Activated CD4-positive, CD25-positive, alpha-beta regulatory T cell treated with anti-CD3 and anti-CD28 coated beads, Interleukin-2, amount 50 U/mL, for 24 hours (primary cell): ENCODE measurements at regions not wholly inside any gene's neighbourhood (a gene's known extent, or its start where the extent isn't known, plus 50 kb on each side); places are given as distances from the start of the nearest gene placed in this dataset.
"Not testable (repeated sequence)": the region's sequence is repeated elsewhere in the genome, so short reads cannot be mapped to it uniquely, and the experiment has no call there.

Source experiments
- ATAC-seq, 2 donors: fragments of 150-1000 bp; cut with Tn5 transposase; one replicate each; pipeline ENCODE4 v1.10.0; 2021; ENCODE audit warnings: mild to moderate bottlenecking in 1 of 2, moderate library complexity in 1 of 2

DNA sequence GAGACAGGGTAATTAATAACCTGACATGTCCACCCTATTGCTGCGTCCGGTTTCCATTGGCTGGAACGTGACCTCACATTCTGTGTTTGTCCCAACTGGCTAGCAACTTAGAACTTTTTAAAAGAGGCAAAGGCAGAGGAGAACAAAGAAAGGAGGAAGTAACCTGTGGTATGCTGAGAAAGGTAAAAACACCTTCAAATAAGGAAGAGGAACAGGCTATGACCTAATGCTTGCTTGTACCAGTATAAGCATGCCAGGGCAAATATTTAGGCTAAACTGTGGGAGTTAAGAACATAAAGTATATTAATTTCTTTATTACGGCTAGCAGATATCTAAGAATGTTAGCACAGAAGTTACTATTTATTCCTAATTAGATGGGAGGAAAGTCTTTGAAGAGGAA is 87.3 kb upstream of the MAP10 start:
- not testable (repeated sequence) for ATAC-seq

- ATAC-seq, result no peak
Measured at GRCh38 chr1:232718928-232719927, 86.0 kb upstream of the MAP10 start.

GRCh38 chr1:232722626-232723025 is 82.6 kb upstream of the MAP10 start:
- ATAC-seq, result no peak

DNA sequence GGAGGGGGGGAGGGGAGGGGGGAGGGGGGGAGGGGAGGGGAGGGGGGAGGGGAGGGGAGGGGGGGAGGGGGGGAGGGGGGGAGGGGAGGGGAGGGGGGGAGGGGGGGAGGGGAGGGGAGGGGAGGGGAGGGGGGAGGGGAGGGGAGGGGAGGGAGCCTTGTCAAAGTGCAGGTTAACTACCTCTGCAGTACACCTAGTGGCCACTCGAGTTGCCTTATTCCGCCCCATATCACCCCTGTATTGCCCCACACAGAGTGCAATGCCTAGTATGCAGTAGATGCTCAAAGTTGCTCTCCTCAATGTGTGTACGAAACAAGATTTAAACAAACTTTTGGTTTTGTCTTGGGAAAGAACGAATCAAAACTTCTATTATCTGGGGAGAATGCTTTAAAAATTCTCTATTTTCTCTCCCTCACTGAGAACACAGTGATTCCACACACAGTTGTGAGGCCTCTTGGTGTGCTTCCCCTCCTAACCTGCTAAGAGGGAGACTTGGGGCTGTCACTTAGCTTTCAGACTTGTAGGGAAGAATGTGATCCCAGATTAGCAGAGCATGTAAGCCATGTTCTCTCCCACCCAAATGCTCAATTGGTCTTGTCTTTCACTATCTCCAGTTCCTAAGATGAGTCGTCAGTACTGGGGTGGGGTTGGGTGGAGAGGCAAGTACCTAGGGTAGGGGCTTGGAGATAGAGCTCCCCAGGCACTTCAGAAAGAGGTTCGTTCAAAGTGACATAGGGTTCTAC is 79.7 kb upstream of the MAP10 start:
- no peak for ATAC-seq

DNA sequence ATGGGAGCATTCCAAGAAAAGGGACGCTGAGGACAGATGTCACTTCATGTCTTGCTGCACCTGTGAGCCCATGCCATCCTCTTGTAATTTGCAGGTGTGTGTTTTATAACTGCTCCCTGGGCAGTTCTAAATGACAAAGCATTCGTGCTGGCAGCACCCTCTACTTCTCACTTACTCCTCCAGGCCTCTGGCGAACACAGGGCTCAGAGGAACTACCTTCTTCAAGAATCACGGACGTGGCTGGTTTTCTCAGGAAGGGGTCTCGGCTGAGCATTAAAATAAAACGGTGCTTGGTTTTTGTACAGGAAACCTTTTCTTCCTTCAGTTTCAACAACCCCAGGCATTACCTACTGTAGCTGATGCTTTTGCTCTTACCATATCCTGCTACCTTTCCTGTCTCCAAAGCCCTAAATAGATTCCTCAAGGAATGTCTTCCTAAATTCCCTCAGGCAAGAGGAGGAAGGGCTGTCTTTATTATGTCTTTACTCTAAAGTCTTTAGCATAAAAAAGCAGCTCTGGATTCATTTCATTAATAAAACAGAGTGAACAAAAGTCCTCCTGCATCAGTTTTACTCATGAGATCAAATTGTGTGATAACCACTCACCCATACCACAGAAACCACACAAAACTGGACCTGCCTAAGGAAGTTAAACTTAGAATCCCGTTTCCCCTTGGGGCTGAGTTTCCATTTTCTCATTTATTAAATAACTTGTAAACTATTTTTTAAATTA is 79.0 kb upstream of the MAP10 start:
- ATAC-seq, result no peak

- ATAC-seq, result no peak
Measured at GRCh38 chr1:232728507-232729263, 76.5 kb upstream of the MAP10 start.

- no peak for ATAC-seq
Measured at GRCh38 chr1:232732344-232732910, 72.8 kb upstream of the MAP10 start.

DNA sequence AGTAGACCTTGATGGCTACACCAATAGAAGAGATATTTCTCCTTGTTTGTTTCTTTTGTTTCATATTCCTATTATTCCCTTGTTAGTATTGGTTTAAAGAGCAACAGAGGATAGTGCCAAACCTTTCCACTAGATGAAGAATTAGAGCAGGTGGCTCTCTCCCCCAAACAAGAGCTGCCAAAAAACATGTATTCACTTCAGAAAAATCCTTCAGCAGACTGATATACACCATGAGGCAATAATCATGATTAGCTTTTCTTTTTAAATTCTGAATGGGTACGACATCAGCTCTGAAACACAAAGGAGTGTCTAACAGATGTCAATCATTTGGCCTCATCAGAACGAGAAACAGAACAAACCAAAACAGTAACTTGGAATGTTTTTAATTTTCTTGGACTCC is 67.3 kb upstream of the MAP10 start:
- ATAC-seq, result no peak

GRCh38 chr1:232743999-232744398 is 61.2 kb upstream of the MAP10 start:
- ATAC-seq, result no peak

DNA sequence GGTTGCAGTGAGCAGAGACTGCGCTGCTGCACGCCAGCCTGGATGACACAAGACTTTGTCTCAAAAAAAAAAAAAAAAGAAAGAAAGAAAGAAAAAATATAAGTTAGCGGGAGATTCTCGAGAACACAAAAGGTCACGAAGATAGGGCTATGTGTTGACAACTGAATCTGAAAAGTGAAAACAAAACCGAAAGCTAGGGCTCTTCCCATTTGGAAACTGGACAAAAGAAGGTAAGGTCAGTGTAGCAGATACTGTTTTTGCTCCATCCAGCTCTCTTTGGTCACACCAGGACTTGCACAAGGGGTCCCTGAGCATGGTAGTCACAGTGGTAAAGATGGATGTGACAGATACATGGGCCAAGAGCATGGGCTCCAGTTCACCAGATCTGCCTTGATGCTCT is 60.4 kb upstream of the MAP10 start:
- no peak for ATAC-seq

DNA sequence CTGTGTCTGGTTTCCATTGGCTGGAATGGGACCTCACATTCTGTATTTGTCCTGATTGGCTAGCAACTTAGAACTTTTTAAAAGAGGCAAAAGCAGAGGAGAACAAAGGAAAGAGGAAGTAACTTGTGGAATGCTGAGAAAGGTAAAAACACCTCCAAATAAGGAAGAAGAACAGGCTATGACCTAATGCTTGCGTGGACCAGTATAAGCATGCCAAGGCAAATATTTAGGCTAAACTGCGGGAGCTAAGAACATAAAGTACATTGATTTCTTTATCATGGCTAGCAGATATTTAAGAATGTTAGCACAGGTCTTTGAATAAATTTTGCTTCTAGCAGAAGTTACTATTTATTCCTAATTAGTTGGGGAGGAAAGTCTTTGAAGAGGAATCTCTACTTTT is 59.5 kb upstream of the MAP10 start:
- not testable (repeated sequence) for ATAC-seq

- no peak for ATAC-seq
Measured at GRCh38 chr1:232748910-232749368, 56.3 kb upstream of the MAP10 start.

GRCh38 chr1:232751393-232752140 is 53.6 kb upstream of the MAP10 start:
- no peak for ATAC-seq

DNA sequence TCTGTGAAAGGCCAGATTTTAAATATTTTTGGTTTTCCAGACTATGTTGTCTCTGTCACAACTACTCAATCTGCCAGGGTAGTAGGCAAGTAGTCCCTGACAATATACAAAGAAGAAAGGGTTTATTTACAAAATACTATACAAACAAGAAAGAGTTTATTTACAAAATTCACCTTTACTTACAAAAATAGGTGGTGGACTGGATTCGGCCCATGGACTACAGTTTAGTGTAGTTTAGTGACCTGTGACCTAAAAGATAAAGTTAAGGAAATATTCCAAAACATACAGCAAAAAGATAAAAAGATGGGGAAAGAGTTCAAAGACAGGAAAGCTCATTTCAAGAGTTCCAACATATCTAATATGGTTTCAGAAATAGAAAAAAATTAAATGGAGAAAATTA is 52.9 kb upstream of the MAP10 start:
- ATAC-seq, result no peak

GRCh38 chr1:232754930-232755329 is 50.3 kb upstream of the MAP10 start:
- no peak for ATAC-seq
